GM19455 (cell line): ENCODE measurements at regions not wholly inside any gene's neighbourhood (a gene's known extent, or its start where the extent isn't known, plus 50 kb on each side); places are given as distances from the start of the nearest gene placed in this dataset.
"Not testable (repeated sequence)": the region's sequence is repeated elsewhere in the genome, so short reads cannot be mapped to it uniquely, and the experiment has no call there.

Source experiments
- ATAC-seq: cut with Tn5 transposase; IDR thresholded peaks from one replicate; pipeline ENCODE4 v1.9.1; 2021; ENCODE audit not compliant: unreplicated experiment

DNA sequence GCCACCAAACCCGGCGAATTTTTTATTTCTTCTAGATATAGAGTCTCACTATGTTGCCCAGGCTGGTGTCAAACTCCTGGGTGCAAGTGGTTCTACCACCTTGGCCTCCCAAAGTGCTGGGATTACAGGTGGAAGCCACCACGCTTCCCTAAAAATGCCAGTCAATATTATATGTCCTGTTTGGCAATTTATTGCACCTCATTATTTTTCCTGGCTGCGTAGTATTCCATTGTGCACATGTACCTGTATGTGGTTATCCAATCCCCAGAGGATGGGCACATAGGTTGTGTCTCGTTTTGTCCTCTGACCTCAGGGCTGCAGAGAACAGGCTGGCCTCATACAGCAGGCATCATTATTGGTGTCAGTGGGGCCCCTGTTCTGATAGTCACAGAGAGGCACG is 181.7 kb downstream of the C9orf50 start:
- no peak for ATAC-seq

DNA sequence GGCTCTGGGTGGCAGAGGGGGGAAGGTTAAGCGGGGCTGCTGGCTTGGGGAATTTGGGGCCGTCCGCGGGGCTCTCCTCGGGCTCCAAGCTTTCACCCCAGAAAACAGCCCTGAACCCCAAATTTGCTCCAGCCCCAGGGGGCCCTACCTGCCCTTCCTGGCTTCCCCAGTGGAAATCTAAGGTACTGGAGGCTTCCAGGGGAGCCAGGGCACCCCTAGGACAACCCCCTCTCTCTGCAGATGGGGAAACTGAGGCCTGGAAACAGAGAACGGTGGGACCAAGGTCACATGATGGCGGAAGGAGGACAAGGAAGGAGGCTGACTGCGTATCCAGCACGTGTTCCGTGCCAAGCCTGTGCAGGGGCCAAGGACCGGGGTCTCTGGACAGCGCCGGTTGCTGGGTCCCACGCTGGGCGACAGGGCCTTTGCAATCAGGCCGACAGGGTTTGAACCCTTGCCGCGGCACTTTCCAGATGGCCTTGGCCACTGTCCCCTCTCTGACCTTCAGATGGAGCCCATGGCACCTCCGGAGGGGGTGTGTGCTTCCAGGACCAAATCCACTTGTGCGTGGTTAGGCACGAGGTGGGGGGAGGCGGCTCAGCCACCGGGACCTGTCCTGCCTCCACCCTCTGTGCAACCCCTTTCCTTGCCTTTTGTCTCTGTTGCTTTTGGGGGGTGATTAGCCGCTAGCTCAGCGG is 183.1 kb downstream of the C9orf50 start:
- ATAC-seq: no peak

GRCh38 chr9:129436751-129437625 is 183.9 kb downstream of the C9orf50 start:
- ATAC-seq: no peak

DNA sequence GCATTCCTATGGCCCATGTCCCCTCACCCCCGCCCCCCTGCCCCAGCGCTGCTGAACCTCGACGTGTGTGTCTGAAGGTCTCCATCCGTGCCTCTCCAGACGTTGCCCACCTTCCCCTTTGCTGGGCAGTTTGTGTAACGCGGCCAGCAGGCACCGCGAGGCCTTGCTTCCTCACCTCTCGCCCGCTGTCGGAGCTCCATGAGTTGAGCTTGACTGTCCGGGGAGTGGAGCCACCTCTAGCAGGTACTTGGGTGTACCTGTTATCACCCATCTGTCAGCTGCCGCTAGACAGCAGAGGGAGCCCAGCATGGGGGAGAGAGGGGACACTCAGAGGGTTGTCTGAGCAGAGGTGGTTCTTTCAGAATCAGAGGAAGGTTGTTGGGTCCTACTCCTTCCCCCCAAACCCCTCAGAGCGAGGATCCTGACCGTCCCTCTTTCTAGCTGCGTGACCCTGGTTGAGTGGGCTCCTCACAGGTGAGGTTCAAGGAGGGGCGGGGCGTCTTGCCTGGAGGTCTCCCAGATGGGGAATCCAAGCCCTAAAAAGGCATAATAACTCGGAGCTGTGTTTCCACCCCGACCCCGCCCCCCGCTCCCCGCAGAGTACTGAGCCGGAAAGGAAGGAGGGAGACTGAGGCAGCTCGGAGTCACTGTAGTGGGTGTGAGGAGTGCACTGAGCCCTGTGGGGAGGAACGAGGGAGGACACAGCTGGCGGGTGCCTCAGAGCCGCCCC is 184.7 kb downstream of the C9orf50 start:
- no peak for ATAC-seq

GRCh38 chr9:129435291-129435690 is 185.6 kb downstream of the C9orf50 start:
- no peak for ATAC-seq

DNA sequence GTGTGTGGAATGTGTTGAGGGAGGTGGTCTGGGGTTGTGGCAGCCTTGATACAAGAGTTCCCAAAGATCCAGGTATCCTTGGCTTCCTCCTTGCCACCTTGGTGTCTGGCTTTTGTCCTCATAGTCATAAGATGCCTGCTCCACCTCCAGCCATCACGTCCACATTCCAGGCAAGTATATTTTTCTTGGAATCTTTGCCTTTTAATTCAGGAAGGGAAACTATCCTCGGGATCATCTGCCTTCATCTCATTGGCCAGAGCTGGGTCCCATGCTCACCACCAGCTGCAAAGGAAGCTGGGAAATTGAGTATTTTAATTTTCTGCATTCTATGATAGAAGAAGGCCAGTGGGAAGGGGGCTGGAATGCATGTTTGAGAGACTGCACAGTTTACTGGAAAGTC is 186.7 kb downstream of the C9orf50 start:
- no peak for ATAC-seq

- no peak for ATAC-seq
Observed at GRCh38 chr9:129432297-129433154, 188.4 kb downstream of the C9orf50 start.

GRCh38 chr9:129430940-129431643 is 189.8 kb downstream of the C9orf50 start:
- ATAC-seq: no peak

GRCh38 chr9:129428864-129429577 is 191.9 kb downstream of the C9orf50 start:
- ATAC-seq: no peak

DNA sequence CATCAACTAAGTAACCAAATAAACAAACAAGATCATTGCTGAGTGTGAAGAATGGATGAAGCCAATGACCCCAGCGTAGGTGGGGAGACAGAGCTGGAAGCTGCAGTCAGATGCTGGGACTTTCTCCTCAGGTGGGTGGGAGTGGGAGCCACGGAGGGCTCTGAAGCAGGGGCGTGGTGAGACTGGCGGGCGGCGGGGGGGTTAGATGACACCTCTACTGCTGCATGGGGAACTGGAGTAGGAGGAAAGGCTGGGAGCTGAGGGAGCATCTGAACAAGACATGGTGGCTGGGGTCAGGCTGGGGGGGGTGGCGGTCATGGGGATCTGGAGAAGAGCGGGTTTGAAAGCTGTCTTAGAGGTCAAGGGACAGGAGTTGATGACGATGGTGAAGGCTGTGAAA is 193.8 kb downstream of the C9orf50 start:
- no peak for ATAC-seq

DNA sequence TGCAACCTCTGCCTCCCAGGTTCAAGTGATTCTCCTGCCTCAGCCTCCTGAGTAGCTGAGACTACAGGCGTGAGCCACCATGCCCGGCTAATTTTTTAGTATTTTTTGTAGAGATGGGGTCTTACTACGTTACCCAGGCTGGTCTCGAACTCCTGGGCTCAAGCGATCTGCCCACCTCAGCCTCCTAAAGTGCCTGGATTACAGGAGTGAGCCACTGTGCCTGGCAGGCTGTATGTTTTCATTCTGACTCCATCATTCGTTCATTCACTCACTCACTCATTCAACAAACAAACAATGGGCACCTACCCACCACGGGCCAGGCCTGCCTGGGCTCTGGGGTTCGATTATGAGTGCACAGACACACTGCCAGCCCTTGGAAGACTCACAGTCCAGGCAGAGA is 197.1 kb downstream of the C9orf50 start:
- not testable (repeated sequence) for ATAC-seq

DNA sequence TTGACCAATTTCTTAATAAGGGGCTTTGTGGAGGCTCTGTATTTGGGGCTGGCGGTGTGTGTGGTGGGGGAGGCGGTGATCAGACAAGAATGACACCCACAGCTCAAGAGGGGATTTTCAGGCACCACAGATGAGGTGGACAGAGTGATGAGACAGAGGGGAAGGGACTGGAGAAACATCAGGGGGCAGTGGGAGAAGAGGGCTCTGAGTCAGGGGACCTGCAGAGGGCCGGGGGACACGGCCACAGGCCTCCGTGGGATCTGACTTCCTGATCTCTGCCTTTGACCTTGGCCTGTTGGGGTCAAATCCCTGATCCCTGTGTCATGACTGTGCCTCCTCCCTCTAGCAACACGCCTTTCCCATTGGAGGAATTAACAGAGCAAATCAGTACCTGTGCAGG is 197.7 kb downstream of the C9orf50 start:
- ATAC-seq: no peak

- no peak for ATAC-seq
Observed at GRCh38 chr9:129422843-129423192, 198.1 kb downstream of the C9orf50 start.

DNA sequence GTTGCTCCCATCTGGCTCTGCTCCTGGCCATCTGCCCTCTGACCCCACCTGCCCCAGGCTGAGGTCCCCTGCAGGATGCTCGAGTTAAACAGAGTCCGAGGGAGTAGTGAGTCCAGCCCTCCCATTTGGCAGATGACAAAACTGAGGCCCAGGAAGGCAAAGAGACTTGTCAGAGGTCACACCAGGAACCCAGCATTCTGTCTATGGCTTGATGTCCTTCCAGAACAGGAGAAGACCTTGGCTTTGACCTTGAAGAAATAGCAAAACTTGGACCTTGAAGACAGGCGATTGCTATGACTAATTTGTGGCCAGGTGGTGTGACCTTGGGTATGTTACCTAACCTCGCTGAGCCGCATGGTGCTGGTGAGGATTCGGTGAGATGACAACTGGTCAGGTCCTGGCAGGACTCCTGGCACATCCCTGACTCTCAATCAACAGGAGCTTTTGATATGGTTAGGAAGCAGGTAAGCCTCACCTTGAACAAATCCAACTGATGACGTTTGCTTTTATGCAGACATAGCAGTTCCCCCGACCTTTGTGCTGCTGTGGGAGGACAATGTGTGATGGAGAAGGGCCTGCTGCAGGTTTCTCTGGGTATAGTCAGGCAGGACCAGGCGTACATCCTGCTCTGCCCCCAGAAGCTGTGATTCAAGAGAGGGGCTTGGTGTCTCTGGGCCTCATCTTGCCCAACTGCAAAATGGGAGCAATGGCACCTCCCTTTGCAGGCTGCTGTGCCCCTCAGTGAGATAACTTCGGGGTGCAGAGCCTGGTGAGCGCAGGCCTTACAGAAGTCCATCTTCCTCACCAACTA is 198.7 kb downstream of the C9orf50 start:
- no peak for ATAC-seq

DNA sequence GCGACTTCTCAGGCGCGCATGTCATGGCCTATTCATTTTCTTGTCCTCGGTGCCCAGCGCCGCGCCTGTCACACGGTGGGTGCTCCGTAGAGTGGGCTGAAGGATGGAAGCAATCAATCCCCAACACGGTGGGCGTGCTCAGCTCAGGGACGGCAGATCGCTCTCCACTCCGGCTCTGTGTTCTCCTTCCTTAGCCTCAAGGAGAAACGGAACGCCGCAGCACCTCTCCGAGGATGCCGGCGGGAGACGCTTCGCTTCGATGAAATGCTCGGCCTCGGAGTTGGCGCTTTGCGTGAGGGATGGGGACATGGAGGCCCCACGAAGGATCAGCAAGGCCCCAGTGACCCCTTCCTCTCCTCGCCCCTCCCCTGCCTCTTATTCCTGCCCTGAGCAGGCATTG is 199.5 kb downstream of the C9orf50 start:
- ATAC-seq: no peak

GRCh38 chr9:129420721-129421120 is 200.2 kb downstream of the C9orf50 start:
- no peak for ATAC-seq

DNA sequence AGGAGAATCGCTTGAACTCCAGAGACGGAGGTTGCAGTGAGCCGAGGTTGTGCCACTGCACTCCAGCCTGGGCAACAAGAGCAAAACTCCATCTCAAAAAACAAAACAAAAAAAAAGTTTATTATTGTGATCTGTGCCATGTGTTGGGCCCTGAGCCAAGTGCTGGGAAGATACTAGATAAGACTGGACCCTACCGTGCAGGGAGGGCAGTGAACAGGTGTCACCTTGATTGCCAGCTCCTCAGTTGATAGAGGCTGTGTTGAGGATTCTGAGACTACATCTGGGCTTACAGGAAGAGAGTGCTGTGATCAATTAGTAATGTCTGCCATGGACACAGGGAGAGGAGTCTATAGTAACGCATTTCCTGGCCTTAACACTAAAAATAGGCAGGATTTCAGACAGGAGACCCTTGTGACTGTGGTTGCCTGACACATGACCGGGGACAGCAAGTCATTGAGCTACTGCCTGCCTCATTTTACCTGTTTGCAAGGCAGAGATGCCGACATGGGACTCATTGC is 201.5 kb downstream of the C9orf50 start:
- no peak for ATAC-seq

- no peak for ATAC-seq
Observed at GRCh38 chr9:129418451-129418850, 202.4 kb downstream of the C9orf50 start.
